ENCODE measurements at regions not wholly inside any gene's neighbourhood (a gene's known extent, or its start where the extent isn't known, plus 50 kb on each side); places are given as distances from the start of the nearest gene placed in this dataset.

- Histone ChIP-seq H3K4me1 (ENCODE audit: control insufficient read depth in 4 of 4, insufficient read depth in 4 of 4, low read length in 3 of 4) (no peaks in the 10 kb centered on the region), H3K9me3 (ENCODE audit: control insufficient read depth in 4 of 4, low read length in 3 of 4) (no peaks in the 10 kb centered on the region), H3K27me3 (ENCODE audit: control insufficient read depth in 4 of 4, insufficient read depth in 4 of 4, low read length in 3 of 4) (no peaks in the 10 kb centered on the region), H3K27ac (ENCODE audit: low read depth in 1 of 2, low read length in 2 of 2) (no peak overlapping the region), H3K9ac (ENCODE audit: low read depth in 1 of 2, low read length in 2 of 2) (no peak overlapping the region), H3K36me3 (ENCODE audit: control insufficient read depth in 4 of 4, insufficient read depth in 3 of 4, low read depth in 1 of 4, low read length in 3 of 4) (no peaks in the 10 kb centered on the region), H3K4me3 (ENCODE audit: low read depth in 1 of 3, low read length in 3 of 3) (no peak overlapping the region)
- DNase-seq (ENCODE audit: low spot score) = no peak
- WGBS = 75% methylated on average over 3 of the region's 3 CpGs
- TF ChIP-seq FOXA1 (IDR thresholded peaks at IDR 0.05) = no peak
- TF ChIP-seq EGR1 (IDR thresholded peaks at IDR 0.05; ENCODE audit: low read depth in 2 of 2) = no peak
- TF ChIP-seq HNF4G (IDR thresholded peaks at IDR 0.05) = no peak
- no peak for TF ChIP-seq RXRA (IDR thresholded peaks at IDR 0.05)
- TF ChIP-seq HNF4A (conservative IDR thresholded peaks at IDR 0.05) = no peak
- TF ChIP-seq SP1 (IDR thresholded peaks at IDR 0.05) = no peak
- no peak for TF ChIP-seq GABPA (IDR thresholded peaks at IDR 0.05 in 1 of 2, conservative IDR thresholded peaks at IDR 0.05 in 1 of 2)
- no peak for TF ChIP-seq JUND (IDR thresholded peaks at IDR 0.05)
- no peak for TF ChIP-seq REST (IDR thresholded peaks at IDR 0.05)
- no peak for TF ChIP-seq FOXA2 (IDR thresholded peaks at IDR 0.05)
- TF ChIP-seq TAF1 (conservative IDR thresholded peaks at IDR 0.05) = no peak
- TF ChIP-seq YY1 (IDR thresholded peaks at IDR 0.05) = no peak
- TF ChIP-seq CTCF (IDR thresholded peaks at IDR 0.05; ENCODE audit: low read depth, low read length, missing input control) = no peak
- TF ChIP-seq NR2F2 (IDR thresholded peaks at IDR 0.05) = no peak
These were observed 399.8 kb upstream of the LRRC7 start for GRCh38 chr1:69167876-69168275.

DNA sequence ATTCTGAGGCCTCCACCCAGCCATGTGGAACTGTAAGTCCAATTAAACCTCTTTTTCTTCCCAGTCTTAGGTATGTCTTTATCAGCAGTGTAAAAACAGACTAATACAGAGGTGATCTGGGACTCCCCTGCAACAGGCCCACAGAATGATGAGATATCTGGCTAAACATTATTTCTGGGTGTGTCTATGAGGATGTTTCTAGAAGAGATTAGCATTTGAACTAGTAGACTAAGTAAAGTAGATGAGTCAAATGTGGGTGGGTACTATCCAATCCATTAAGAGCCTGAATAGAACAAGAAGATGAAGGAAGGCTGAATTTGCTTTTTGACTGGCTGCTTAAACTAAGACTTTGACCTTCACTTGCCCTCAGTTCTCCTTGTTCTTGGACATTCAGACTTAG, 396.5 kb upstream of the LRRC7 start:
- no peaks in the 10 kb centered on the region for H3K36me3 ChIP-seq (ENCODE audit: control insufficient read depth in 4 of 4, insufficient read depth in 3 of 4, low read depth in 1 of 4, low read length in 3 of 4)
- H3K27ac ChIP-seq (ENCODE audit: low read depth in 1 of 2, low read length in 2 of 2) = no peak overlapping the region
- TF ChIP-seq NR2F2 (IDR thresholded peaks at IDR 0.05) (no peak), FOXA1 (IDR thresholded peaks at IDR 0.05) (no peak), EGR1 (IDR thresholded peaks at IDR 0.05; ENCODE audit: low read depth in 2 of 2) (no peak), JUND (IDR thresholded peaks at IDR 0.05) (no peak), RXRA (IDR thresholded peaks at IDR 0.05) (no peak)
- TF ChIP-seq, protein P1, sequence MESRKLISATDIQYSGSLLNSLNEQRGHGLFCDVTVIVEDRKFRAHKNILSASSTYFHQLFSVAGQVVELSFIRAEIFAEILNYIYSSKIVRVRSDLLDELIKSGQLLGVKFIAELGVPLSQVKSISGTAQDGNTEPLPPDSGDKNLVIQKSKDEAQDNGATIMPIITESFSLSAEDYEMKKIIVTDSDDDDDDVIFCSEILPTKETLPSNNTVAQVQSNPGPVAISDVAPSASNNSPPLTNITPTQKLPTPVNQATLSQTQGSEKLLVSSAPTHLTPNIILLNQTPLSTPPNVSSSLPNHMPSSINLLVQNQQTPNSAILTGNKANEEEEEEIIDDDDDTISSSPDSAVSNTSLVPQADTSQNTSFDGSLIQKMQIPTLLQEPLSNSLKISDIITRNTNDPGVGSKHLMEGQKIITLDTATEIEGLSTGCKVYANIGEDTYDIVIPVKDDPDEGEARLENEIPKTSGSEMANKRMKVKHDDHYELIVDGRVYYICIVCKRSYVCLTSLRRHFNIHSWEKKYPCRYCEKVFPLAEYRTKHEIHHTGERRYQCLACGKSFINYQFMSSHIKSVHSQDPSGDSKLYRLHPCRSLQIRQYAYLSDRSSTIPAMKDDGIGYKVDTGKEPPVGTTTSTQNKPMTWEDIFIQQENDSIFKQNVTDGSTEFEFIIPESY (IDR thresholded peaks at IDR 0.05) = no peak
- H3K9me3 ChIP-seq (ENCODE audit: control insufficient read depth in 4 of 4, low read length in 3 of 4) = no peaks in the 10 kb centered on the region
- no peaks in the 10 kb centered on the region for H3K4me1 ChIP-seq (ENCODE audit: control insufficient read depth in 4 of 4, insufficient read depth in 4 of 4, low read length in 3 of 4)
- no peaks in the 10 kb centered on the region for H3K27me3 ChIP-seq (ENCODE audit: control insufficient read depth in 4 of 4, insufficient read depth in 4 of 4, low read length in 3 of 4)
- no peak overlapping the region for H3K4me3 ChIP-seq (ENCODE audit: low read depth in 1 of 3, low read length in 3 of 3)
- DNase-seq (ENCODE audit: low spot score) = no peak
- H3K9ac ChIP-seq (ENCODE audit: low read depth in 1 of 2, low read length in 2 of 2) = no peak overlapping the region
